PC-3 (cell line): ENCODE measurements at regions not wholly inside any gene's neighbourhood (a gene's known extent, or its start where the extent isn't known, plus 50 kb on each side); places are given as distances from the start of the nearest gene placed in this dataset.

Experiments
- ATAC-seq: fragments of 200-7000 bp; cut with Tn5 transposase; 2 replicates; pipeline ENCODE4 v1.9.1; 2020; ENCODE audit warnings: mild to moderate bottlenecking, moderate library complexity
- BruUV-seq: library from RNA; stranded (reverse); fragments of 400-500 nt; replicated peaks from 2 replicates; lab custom pipeline; 2021; lab: Mats Ljungman, UMichigan
- CTCF ChIA-PET: fragments of 300-600 bp; sonication (Branson Sonifier 250); formaldehyde crosslinking; loops from one replicate; lab custom pipeline; 2022; ENCODE audit warnings: antibody characterized with exemption; lab: Charles Lee
- POLR2A ChIA-PET: fragments of 300-600 bp; sonication (Branson Sonifier 250); formaldehyde crosslinking; loops from one replicate; lab custom pipeline; 2022; ENCODE audit warnings: antibody characterized with exemption; ENCODE audit not compliant: unreplicated experiment; lab: Charles Lee
- DNase-seq: peaks from one replicate; pipeline ENCODE4 v3.0.0-alpha.2; 2015
- H2AFZ ChIP-seq: fragments of 300-600 bp; sonication (generic); 2 replicates; pipeline ENCODE4 v1.6.0; 2016; ENCODE audit warnings: antibody characterized with exemption, low read length
- H3F3A ChIP-seq: fragments of 300-600 bp; sonication (generic); one replicate; pipeline ENCODE4 v1.6.0; 2017; ENCODE audit warnings: antibody characterized with exemption, low read length, control low read depth, mild to moderate bottlenecking; ENCODE audit not compliant: unreplicated experiment
- H3K27ac ChIP-seq: fragments of 300-600 bp; sonication (generic); 2 replicates; pipeline ENCODE4 v1.5.1; 2016; ENCODE audit warnings: mild to moderate bottlenecking, low read length
- H3K27me3 ChIP-seq: fragments of 300-600 bp; sonication (generic); 2 replicates; pipeline ENCODE4 v1.6.1; 2016; ENCODE audit warnings: low read length, mixed read lengths
- H3K36me3 ChIP-seq: fragments of 300-600 bp; sonication (generic); 2 replicates; pipeline ENCODE4 v1.6.1; 2016; ENCODE audit warnings: low read depth, mixed run types, low read length, mixed read lengths
- H3K4me1 ChIP-seq: fragments of 300-600 bp; sonication (generic); 2 replicates; pipeline ENCODE4 v1.5.1; 2016; ENCODE audit warnings: low read length; ENCODE audit not compliant: insufficient read depth
- H3K4me2 ChIP-seq: fragments of 300-600 bp; sonication (generic); 2 replicates; pipeline ENCODE4 v1.6.0; 2016; ENCODE audit warnings: low read length
- H3K4me3 ChIP-seq: fragments of 300-600 bp; sonication (generic); 2 replicates; pipeline ENCODE4 v1.5.1; 2016; ENCODE audit warnings: mild to moderate bottlenecking, low read length, mixed read lengths
- H3K79me2 ChIP-seq: fragments of 300-600 bp; sonication (generic); 2 replicates; pipeline ENCODE4 v1.6.1; 2017; ENCODE audit warnings: low read length, mixed read lengths
- H3K9ac ChIP-seq: fragments of 300-600 bp; sonication (generic); 2 replicates; pipeline ENCODE4 v1.6.0; 2016; ENCODE audit warnings: mild to moderate bottlenecking, low read length
- H3K9me2 ChIP-seq: fragments of 300-600 bp; sonication (generic); replicated peaks from 2 replicates; pipeline ENCODE4 v1.6.1; 2016; ENCODE audit warnings: mixed run types, low read length, mixed read lengths
- H3K9me3 ChIP-seq: fragments of 300-600 bp; sonication (generic); 2 replicates; pipeline ENCODE4 v1.6.1; 2016; ENCODE audit warnings: low read length, mixed read lengths
- H4K20me1 ChIP-seq: fragments of 300-600 bp; sonication (generic); 2 replicates; pipeline ENCODE4 v1.6.1; 2016; ENCODE audit warnings: low read length, mixed read lengths
- CTCF ChIP-seq: fragments of 300-600 bp; sonication (generic); conservative IDR thresholded peaks from 2 replicates; pipeline ENCODE4 v1.5.1; 2017; ENCODE audit warnings: antibody characterized with exemption, low read depth, mild to moderate bottlenecking, low read length
- EZH2 ChIP-seq: fragments of 300-600 bp; sonication (generic); IDR thresholded peaks from one replicate; pipeline ENCODE4 v1.6.1; 2017; ENCODE audit warnings: antibody characterized with exemption, mild to moderate bottlenecking, low read length; ENCODE audit not compliant: unreplicated experiment
- EZH2phosphoT487 ChIP-seq: fragments of 300-600 bp; sonication (generic); IDR thresholded peaks from 2 replicates; pipeline ENCODE4 v1.6.1; 2018; ENCODE audit warnings: mild to moderate bottlenecking, antibody characterized with exemption, low read length, borderline replicate concordance
- intact Hi-C: fragments of 100-400 bp; cut with micrococcal nuclease; formaldehyde crosslinking; loops from 2 replicates; pipeline ENCODE4 v1.9.0; 2023

- H3K9ac ChIP-seq: no peak overlapping the region
- H3K27ac ChIP-seq: no peak overlapping the region
- no peaks in the 10 kb centered on the region for H3K9me2 ChIP-seq
- H3K4me1 ChIP-seq: no peaks in the 10 kb centered on the region
- H3F3A ChIP-seq: no peaks in the 10 kb centered on the region
- H4K20me1 ChIP-seq: no peaks in the 10 kb centered on the region
- no peak overlapping the region for H3K4me3 ChIP-seq
- H3K9me3 ChIP-seq: no peaks in the 10 kb centered on the region
- no peak overlapping the region for H2AFZ ChIP-seq
- CTCF ChIA-PET: no interaction called here
- intact Hi-C loops: no loop called here
- no peaks in the 10 kb centered on the region for H3K36me3 ChIP-seq
- H3K27me3 ChIP-seq: no peaks in the 10 kb centered on the region
- ATAC-seq (no peak), DNase-seq (no peak)
- no TSS peak for BruUV-seq
- no peaks in the 10 kb centered on the region for H3K79me2 ChIP-seq
- H3K4me2 ChIP-seq: no peak overlapping the region
- POLR2A ChIA-PET: no interaction called here
- no peak for TF ChIP-seq EZH2phosphoT487
- TF ChIP-seq EZH2: no peak
- no peak for TF ChIP-seq CTCF
These were observed 157.1 kb downstream of the ELAVL4 start for GRCh38 chr1:50265790-50266314.

GRCh38 chr1:50264590-50264989 lies 155.9 kb downstream of the ELAVL4 start:
- intact Hi-C loops: no loop called here

More at GRCh38 chr1:50264590-50264989, 155.9 kb downstream of the ELAVL4 start:
- H3K9ac ChIP-seq: no peak overlapping the region
- H3K4me1 ChIP-seq: no peaks in the 10 kb centered on the region
- H3K4me2 ChIP-seq: no peak overlapping the region
- no peaks in the 10 kb centered on the region for H3K36me3 ChIP-seq
- ChIA-PET POLR2A (no interaction called here), CTCF (no interaction called here)
- no peak overlapping the region for H3K4me3 ChIP-seq
- no peak overlapping the region for H2AFZ ChIP-seq
- H3K27ac ChIP-seq: no peak overlapping the region
- no peaks in the 10 kb centered on the region for H3K9me3 ChIP-seq
- no peaks in the 10 kb centered on the region for H4K20me1 ChIP-seq
- H3K27me3 ChIP-seq: no peaks in the 10 kb centered on the region
- TF ChIP-seq EZH2phosphoT487: no peak
- no peak for TF ChIP-seq CTCF
- no peak for TF ChIP-seq EZH2
- no peaks in the 10 kb centered on the region for H3F3A ChIP-seq
- DNase-seq: no peak
- ATAC-seq: no peak
- no peaks in the 10 kb centered on the region for H3K9me2 ChIP-seq
- BruUV-seq: no TSS peak
- no peaks in the 10 kb centered on the region for H3K79me2 ChIP-seq
